Neural cell (in vitro differentiated cells): ENCODE measurements at regions not wholly inside any gene's neighbourhood (a gene's known extent, or its start where the extent isn't known, plus 50 kb on each side); places are given as distances from the start of the nearest gene placed in this dataset.

Source experiments
- H2AFZ ChIP-seq: fragments of 200-600, 300-800 bp; sonication (generic), shearing (Covaris generic); 2 replicates; pipeline ENCODE4 v1.6.0; 2014; ENCODE audit warnings: low read depth, mild to moderate bottlenecking, antibody characterized with exemption, low read length, moderate library complexity
- H3F3A ChIP-seq: fragments of 200-600 bp; shearing (Covaris generic); 2 replicates; pipeline ENCODE4 v1.6.1; 2016; ENCODE audit warnings: mild to moderate bottlenecking, moderate library complexity, mixed read lengths, antibody characterized with exemption, low read length; ENCODE audit not compliant: insufficient read depth, poor library complexity, severe bottlenecking
- H3K27ac ChIP-seq: fragments of 200-600, 300-800 bp; sonication (generic), shearing (Covaris generic); 2 replicates; pipeline ENCODE4 v1.5.1; 2014; ENCODE audit warnings: mild to moderate bottlenecking, low read length, moderate library complexity
- H3K27me3 ChIP-seq: fragments of 300-800, 200-600 bp; sonication (generic), shearing (Covaris generic); 2 replicates; pipeline ENCODE4 v1.6.0; 2014; ENCODE audit warnings: mild to moderate bottlenecking, low read depth, low read length, moderate library complexity; ENCODE audit not compliant: insufficient read depth
- H3K36me3 ChIP-seq: fragments of 300-800, 200-600 bp; sonication (generic), shearing (Covaris generic); 2 replicates; pipeline ENCODE4 v1.5.1; 2014; ENCODE audit warnings: mild to moderate bottlenecking, antibody characterized with exemption, low read length, moderate library complexity; ENCODE audit not compliant: insufficient read depth
- H3K4me2 ChIP-seq: fragments of 300-800, 200-600 bp; sonication (generic), shearing (Covaris generic); 2 replicates; pipeline ENCODE4 v1.6.0; 2014; ENCODE audit warnings: mild to moderate bottlenecking, low read length
- H3K4me3 ChIP-seq: fragments of 300-800, 200-600 bp; sonication (generic), shearing (Covaris generic); 2 replicates; pipeline ENCODE4 v1.5.1; 2014; ENCODE audit warnings: mild to moderate bottlenecking, low read length, moderate library complexity
- H3K79me2 ChIP-seq: fragments of 200-600 bp; shearing (Covaris generic); replicated peaks from 2 replicates; pipeline ENCODE4 v1.6.0; 2014; ENCODE audit warnings: mild to moderate bottlenecking, low read length, moderate library complexity; ENCODE audit not compliant: insufficient read depth
- H3K9ac ChIP-seq: fragments of 300-800, 200-600 bp; sonication (generic), shearing (Covaris generic); 2 replicates; pipeline ENCODE4 v1.6.1; 2016; ENCODE audit warnings: mild to moderate bottlenecking, low read length, mixed read lengths
- H3K9me2 ChIP-seq: fragments of 200-600 bp; shearing (Covaris generic); 2 replicates; pipeline ENCODE4 v1.6.1; 2016; ENCODE audit warnings: mild to moderate bottlenecking, low read length, mixed read lengths; ENCODE audit not compliant: insufficient read depth
- H3K9me3 ChIP-seq: fragments of 200-600, 300-800 bp; sonication (generic), shearing (Covaris generic); 2 replicates; pipeline ENCODE4 v1.6.1; 2016; ENCODE audit warnings: mild to moderate bottlenecking, mixed run types, low read length, moderate library complexity, mixed read lengths
- H4K20me1 ChIP-seq: fragments of 200-600 bp; shearing (Covaris generic); 2 replicates; pipeline ENCODE4 v1.6.1; 2016; ENCODE audit warnings: mild to moderate bottlenecking, mixed run types; ENCODE audit not compliant: insufficient read depth
- EP300 ChIP-seq: fragments of 450-650 bp; conservative IDR thresholded peaks from 2 replicates; pipeline ENCODE4 v1.6.1; 2014; ENCODE audit warnings: antibody characterized with exemption, mild to moderate bottlenecking, moderate library complexity; ENCODE audit not compliant: poor library complexity, severe bottlenecking
- EZH2 ChIP-seq: fragments of 200-600, 300-800 bp; shearing (Covaris generic), sonication (generic); IDR thresholded peaks from 2 replicates; pipeline ENCODE4 v1.6.1; 2014; ENCODE audit warnings: antibody characterized with exemption, low read length, borderline replicate concordance, mild to moderate bottlenecking; ENCODE audit not compliant: insufficient read depth, poor library complexity, severe bottlenecking
- MXI1 ChIP-seq: fragments of 450-650 bp; conservative IDR thresholded peaks from 2 replicates; pipeline ENCODE4 v1.6.1; 2014; ENCODE audit warnings: antibody characterized with exemption, mild to moderate bottlenecking; ENCODE audit not compliant: poor library complexity, severe bottlenecking
- POLR2AphosphoS5 ChIP-seq: IDR thresholded peaks from 2 replicates; pipeline ENCODE4 v1.6.1; 2012
- RAD21 ChIP-seq: fragments of 450-650 bp; conservative IDR thresholded peaks from 2 replicates; pipeline ENCODE4 v1.6.1; 2014; ENCODE audit warnings: antibody characterized with exemption, mild to moderate bottlenecking, moderate library complexity
- SMC3 ChIP-seq: fragments of 450-650 bp; conservative IDR thresholded peaks from 2 replicates; pipeline ENCODE4 v1.6.1; 2014; ENCODE audit warnings: antibody characterized with exemption, mild to moderate bottlenecking, moderate library complexity; ENCODE audit not compliant: poor library complexity
- TAF1 ChIP-seq: IDR thresholded peaks from 2 replicates; pipeline ENCODE4 v1.6.1; 2012; ENCODE audit warnings: low read depth
- TF ChIP-seq, protein P1 (sequence below): IDR thresholded peaks from 2 replicates; pipeline ENCODE4 v1.6.1; 2012; ENCODE audit warnings: borderline replicate concordance
- TF ChIP-seq, protein P2 (sequence below): fragments of 450-650 bp; IDR thresholded peaks from 2 replicates; pipeline ENCODE4 v1.5.1; 2014; ENCODE audit warnings: antibody characterized with exemption, mild to moderate bottlenecking, moderate library complexity; ENCODE audit not compliant: poor library complexity, severe bottlenecking

DNA sequence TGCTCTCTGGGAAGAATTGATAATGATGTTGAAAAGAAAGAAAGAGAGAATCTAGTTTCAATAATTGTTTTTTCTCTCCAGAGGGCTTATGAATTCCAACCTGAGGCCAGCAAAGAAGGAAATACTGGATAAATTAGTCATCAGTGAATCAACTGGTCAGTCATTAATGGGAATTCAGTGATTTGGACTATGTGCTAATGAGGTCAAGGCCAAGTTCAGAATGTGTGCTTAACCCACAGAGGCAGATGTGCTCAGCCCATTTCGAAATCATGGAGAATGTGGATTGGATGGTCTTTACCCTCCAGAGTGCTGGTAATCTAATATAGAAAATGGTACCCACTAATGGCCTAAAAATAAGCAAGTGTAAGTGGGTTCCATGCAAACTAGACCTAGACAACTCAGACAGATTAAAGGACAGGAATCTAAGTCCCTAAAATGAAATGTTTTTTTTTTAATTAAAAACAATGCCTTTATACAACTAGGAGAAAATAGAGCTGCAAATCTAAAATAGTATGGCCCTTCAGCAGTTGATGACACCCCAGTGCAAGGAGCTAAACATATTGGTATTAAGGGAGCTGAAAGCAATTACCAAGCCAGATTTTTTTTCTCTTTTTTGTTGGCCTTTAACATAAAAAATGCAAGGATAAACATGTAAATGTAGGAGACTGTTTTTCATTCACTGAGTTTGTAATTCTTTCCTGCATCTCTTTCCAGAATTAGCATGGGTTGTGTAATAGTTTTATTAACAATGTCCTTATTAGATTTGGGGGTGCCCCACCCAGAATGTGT, 296.9 kb downstream of the SATB2 start:
- Histone ChIP-seq H3K9me2 (no peaks in the 10 kb centered on the region), H2AFZ (no peak overlapping the region), H3K27me3 (no peaks in the 10 kb centered on the region), H3K9me3 (no peaks in the 10 kb centered on the region), H3K4me3 (no peak overlapping the region), H3K79me2 (no peaks in the 10 kb centered on the region), H3K9ac (no peak overlapping the region), H3K4me2 (no peak overlapping the region), H3K36me3 (no peaks in the 10 kb centered on the region), H3K27ac (no peak overlapping the region), H3F3A (no peaks in the 10 kb centered on the region), H4K20me1 (no peaks in the 10 kb centered on the region)
- no peak for TF ChIP-seq SMC3
- TF ChIP-seq, protein P1, sequence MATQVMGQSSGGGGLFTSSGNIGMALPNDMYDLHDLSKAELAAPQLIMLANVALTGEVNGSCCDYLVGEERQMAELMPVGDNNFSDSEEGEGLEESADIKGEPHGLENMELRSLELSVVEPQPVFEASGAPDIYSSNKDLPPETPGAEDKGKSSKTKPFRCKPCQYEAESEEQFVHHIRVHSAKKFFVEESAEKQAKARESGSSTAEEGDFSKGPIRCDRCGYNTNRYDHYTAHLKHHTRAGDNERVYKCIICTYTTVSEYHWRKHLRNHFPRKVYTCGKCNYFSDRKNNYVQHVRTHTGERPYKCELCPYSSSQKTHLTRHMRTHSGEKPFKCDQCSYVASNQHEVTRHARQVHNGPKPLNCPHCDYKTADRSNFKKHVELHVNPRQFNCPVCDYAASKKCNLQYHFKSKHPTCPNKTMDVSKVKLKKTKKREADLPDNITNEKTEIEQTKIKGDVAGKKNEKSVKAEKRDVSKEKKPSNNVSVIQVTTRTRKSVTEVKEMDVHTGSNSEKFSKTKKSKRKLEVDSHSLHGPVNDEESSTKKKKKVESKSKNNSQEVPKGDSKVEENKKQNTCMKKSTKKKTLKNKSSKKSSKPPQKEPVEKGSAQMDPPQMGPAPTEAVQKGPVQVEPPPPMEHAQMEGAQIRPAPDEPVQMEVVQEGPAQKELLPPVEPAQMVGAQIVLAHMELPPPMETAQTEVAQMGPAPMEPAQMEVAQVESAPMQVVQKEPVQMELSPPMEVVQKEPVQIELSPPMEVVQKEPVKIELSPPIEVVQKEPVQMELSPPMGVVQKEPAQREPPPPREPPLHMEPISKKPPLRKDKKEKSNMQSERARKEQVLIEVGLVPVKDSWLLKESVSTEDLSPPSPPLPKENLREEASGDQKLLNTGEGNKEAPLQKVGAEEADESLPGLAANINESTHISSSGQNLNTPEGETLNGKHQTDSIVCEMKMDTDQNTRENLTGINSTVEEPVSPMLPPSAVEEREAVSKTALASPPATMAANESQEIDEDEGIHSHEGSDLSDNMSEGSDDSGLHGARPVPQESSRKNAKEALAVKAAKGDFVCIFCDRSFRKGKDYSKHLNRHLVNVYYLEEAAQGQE: no peak
- no peak for TF ChIP-seq EP300
- TF ChIP-seq, protein P2, sequence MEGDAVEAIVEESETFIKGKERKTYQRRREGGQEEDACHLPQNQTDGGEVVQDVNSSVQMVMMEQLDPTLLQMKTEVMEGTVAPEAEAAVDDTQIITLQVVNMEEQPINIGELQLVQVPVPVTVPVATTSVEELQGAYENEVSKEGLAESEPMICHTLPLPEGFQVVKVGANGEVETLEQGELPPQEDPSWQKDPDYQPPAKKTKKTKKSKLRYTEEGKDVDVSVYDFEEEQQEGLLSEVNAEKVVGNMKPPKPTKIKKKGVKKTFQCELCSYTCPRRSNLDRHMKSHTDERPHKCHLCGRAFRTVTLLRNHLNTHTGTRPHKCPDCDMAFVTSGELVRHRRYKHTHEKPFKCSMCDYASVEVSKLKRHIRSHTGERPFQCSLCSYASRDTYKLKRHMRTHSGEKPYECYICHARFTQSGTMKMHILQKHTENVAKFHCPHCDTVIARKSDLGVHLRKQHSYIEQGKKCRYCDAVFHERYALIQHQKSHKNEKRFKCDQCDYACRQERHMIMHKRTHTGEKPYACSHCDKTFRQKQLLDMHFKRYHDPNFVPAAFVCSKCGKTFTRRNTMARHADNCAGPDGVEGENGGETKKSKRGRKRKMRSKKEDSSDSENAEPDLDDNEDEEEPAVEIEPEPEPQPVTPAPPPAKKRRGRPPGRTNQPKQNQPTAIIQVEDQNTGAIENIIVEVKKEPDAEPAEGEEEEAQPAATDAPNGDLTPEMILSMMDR: no peak
- no peak for TF ChIP-seq EZH2
- TF ChIP-seq POLR2AphosphoS5: no peak
- no peak for TF ChIP-seq TAF1
- TF ChIP-seq RAD21: no peak

DNA sequence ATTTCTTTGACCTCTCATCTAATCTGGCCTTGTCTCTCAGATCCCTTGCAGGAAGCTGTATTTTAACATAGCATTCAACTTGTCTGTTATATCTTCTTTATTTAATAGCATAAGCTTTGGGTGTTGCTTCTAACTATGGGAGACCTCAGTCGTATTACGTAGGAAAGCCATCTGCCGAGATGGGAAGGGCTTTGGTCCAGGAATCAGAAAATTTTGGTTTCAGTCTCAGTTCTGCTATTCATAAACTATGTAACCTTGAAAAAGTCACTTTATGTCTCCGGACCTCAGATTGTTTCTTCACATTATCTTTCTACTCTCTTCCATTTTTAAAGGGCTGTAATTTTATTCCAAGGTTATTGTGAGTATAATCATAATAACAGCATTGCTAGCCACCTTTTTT, 297.7 kb downstream of the SATB2 start:
- no peaks in the 10 kb centered on the region for H4K20me1 ChIP-seq
- no peak overlapping the region for H3K4me3 ChIP-seq
- H2AFZ ChIP-seq: no peak overlapping the region
- H3K9ac ChIP-seq: no peak overlapping the region
- H3K27me3 ChIP-seq: no peaks in the 10 kb centered on the region
- H3K27ac ChIP-seq: no peak overlapping the region
- no peaks in the 10 kb centered on the region for H3F3A ChIP-seq
- H3K36me3 ChIP-seq: no peaks in the 10 kb centered on the region
- no peak overlapping the region for H3K4me2 ChIP-seq
- TF ChIP-seq TAF1: no peak
- no peak for TF ChIP-seq EP300
- TF ChIP-seq SMC3: no peak
- TF ChIP-seq MXI1: no peak
- TF ChIP-seq, protein P2: no peak
- no peak for TF ChIP-seq POLR2AphosphoS5
- no peak for TF ChIP-seq RAD21
- TF ChIP-seq, protein P1: no peak
- no peak for TF ChIP-seq EZH2
- no peaks in the 10 kb centered on the region for H3K79me2 ChIP-seq
- H3K9me3 ChIP-seq: no peaks in the 10 kb centered on the region
- no peaks in the 10 kb centered on the region for H3K9me2 ChIP-seq
